A673 (cell line): ENCODE measurements at regions not wholly inside any gene's neighbourhood (a gene's known extent, or its start where the extent isn't known, plus 50 kb on each side); places are given as distances from the start of the nearest gene placed in this dataset.
"Not testable (repeated sequence)": the region's sequence is repeated elsewhere in the genome, so short reads cannot be mapped to it uniquely, and the experiment has no call there.

Experiments
- BruUV-seq: library from RNA; stranded (reverse); fragments of 400-500 nt; replicated peaks from 2 replicates; lab custom pipeline; 2021; lab: Mats Ljungman, UMichigan
- CTCF ChIA-PET: fragments of 300-600 bp; sonication (Branson Sonifier 250); formaldehyde crosslinking; loops from one replicate; lab custom pipeline; 2022; ENCODE audit warnings: antibody characterized with exemption; lab: Charles Lee
- POLR2A ChIA-PET: fragments of 300-600 bp; sonication (Branson Sonifier 250); formaldehyde crosslinking; loops from one replicate; lab custom pipeline; 2022; ENCODE audit warnings: antibody characterized with exemption; ENCODE audit not compliant: low non-redundant PET; lab: Charles Lee
- DNase-seq: peaks from one replicate; pipeline ENCODE4 v3.0.0-alpha.2; 2015; ENCODE audit warnings: low spot score
- H3K27ac ChIP-seq: fragments of 200-600 bp; sonication (generic); 2 replicates; pipeline ENCODE4 v1.5.1; 2016; ENCODE audit warnings: mixed run types, low read depth, mild to moderate bottlenecking, mixed read lengths, antibody characterized with exemption, low read length; ENCODE audit not compliant: poor library complexity, severe bottlenecking
- H3K27me3 ChIP-seq: fragments of 200-600 bp; sonication (generic); replicated peaks from 2 replicates; pipeline ENCODE4 v1.6.1; 2017; ENCODE audit warnings: mixed run types, low read depth, mild to moderate bottlenecking, mixed read lengths, antibody characterized with exemption, low read length; ENCODE audit not compliant: insufficient read depth, poor library complexity
- H3K36me3 ChIP-seq: fragments of 200-600 bp; sonication (generic); 2 replicates; pipeline ENCODE4 v1.6.1; 2016; ENCODE audit warnings: mixed run types, mild to moderate bottlenecking, mixed read lengths, antibody characterized with exemption, low read length; ENCODE audit not compliant: insufficient read depth, poor library complexity, severe bottlenecking
- H3K4me1 ChIP-seq: fragments of 200-600 bp; sonication (generic); 2 replicates; pipeline ENCODE4 v1.6.1; 2017; ENCODE audit warnings: mixed run types, mild to moderate bottlenecking, mixed read lengths, antibody characterized with exemption, low read length; ENCODE audit not compliant: insufficient read depth, poor library complexity, severe bottlenecking
- H3K4me3 ChIP-seq: fragments of 200-600 bp; sonication (generic); 2 replicates; pipeline ENCODE4 v1.5.1; 2016; ENCODE audit warnings: low read depth, mixed run types, mild to moderate bottlenecking, mixed read lengths, low read length; ENCODE audit not compliant: poor library complexity, severe bottlenecking
- H3K9me3 ChIP-seq: fragments of 200-600 bp; sonication (generic); 2 replicates; pipeline ENCODE4 v1.6.1; 2016; ENCODE audit warnings: mixed run types, low read depth, mild to moderate bottlenecking, mixed read lengths, antibody characterized with exemption, low read length; ENCODE audit not compliant: poor library complexity, severe bottlenecking
- EZH2 ChIP-seq: fragments of 200-600 bp; sonication (generic); IDR thresholded peaks from 2 replicates; pipeline ENCODE4 v1.6.1; 2017; ENCODE audit warnings: borderline replicate concordance, low read depth, mild to moderate bottlenecking, mixed read lengths, antibody characterized with exemption, low read length; ENCODE audit not compliant: poor library complexity, severe bottlenecking
- intact Hi-C: fragments of 100-400 bp; cut with micrococcal nuclease; formaldehyde crosslinking; loops from one replicate; pipeline ENCODE4 v1.10.0; 2022; ENCODE audit not compliant: unreplicated experiment
- TF ChIP-seq, protein P1 (sequence below): fragments of 300-800, 200-600 bp; sonication (generic); conservative IDR thresholded peaks from 2 replicates; pipeline ENCODE4 v1.5.1; 2017; ENCODE audit warnings: low read depth, mild to moderate bottlenecking, antibody characterized with exemption, low read length, moderate library complexity, mixed read lengths

GRCh38 chr6:110542311-110543024, 66.1 kb upstream of the SLC22A16 start:
- Histone ChIP-seq H3K27ac (no peak overlapping the region), H3K36me3 (no peaks in the 10 kb centered on the region), H3K9me3 (peaks cover 4% of the 10 kb centered on the region), H3K27me3 (peaks cover 15% of the 10 kb centered on the region), H3K4me1 (no peaks in the 10 kb centered on the region), H3K4me3 (no peak overlapping the region)
- ChIA-PET CTCF (no interaction called here), POLR2A (no interaction called here)
- DNase-seq: no peak
- TF ChIP-seq, protein P1, sequence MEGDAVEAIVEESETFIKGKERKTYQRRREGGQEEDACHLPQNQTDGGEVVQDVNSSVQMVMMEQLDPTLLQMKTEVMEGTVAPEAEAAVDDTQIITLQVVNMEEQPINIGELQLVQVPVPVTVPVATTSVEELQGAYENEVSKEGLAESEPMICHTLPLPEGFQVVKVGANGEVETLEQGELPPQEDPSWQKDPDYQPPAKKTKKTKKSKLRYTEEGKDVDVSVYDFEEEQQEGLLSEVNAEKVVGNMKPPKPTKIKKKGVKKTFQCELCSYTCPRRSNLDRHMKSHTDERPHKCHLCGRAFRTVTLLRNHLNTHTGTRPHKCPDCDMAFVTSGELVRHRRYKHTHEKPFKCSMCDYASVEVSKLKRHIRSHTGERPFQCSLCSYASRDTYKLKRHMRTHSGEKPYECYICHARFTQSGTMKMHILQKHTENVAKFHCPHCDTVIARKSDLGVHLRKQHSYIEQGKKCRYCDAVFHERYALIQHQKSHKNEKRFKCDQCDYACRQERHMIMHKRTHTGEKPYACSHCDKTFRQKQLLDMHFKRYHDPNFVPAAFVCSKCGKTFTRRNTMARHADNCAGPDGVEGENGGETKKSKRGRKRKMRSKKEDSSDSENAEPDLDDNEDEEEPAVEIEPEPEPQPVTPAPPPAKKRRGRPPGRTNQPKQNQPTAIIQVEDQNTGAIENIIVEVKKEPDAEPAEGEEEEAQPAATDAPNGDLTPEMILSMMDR: no peak
- no peak for TF ChIP-seq EZH2
- no TSS peak for BruUV-seq
- intact Hi-C loops: no loop called here

GRCh38 chr6:110541701-110542309, 65.4 kb upstream of the SLC22A16 start:
- DNase-seq: no peak
- Histone ChIP-seq H3K9me3 (peaks cover 4% of the 10 kb centered on the region), H3K27ac (no peak overlapping the region), H3K4me1 (peaks cover 2% of the 10 kb centered on the region), H3K4me3 (no peak overlapping the region), H3K36me3 (no peaks in the 10 kb centered on the region), H3K27me3 (peaks cover 10% of the 10 kb centered on the region)
- no TSS peak for BruUV-seq
- CTCF ChIA-PET: no interaction called here
- TF ChIP-seq, protein P1: no peak
- TF ChIP-seq EZH2: no peak
- POLR2A ChIA-PET: no interaction called here
- intact Hi-C loops: no loop called here

GRCh38 chr6:110539277-110540019, 63.0 kb upstream of the SLC22A16 start:
- CTCF ChIA-PET, H3K4me1 ChIP-seq, DNase-seq, POLR2A ChIA-PET, H3K9me3 ChIP-seq, intact Hi-C loops, BruUV-seq, H3K4me3 ChIP-seq, H3K27ac ChIP-seq, H3K36me3 ChIP-seq: not testable (repeated sequence)
- H3K27me3 ChIP-seq: peaks cover 13% of the 10 kb centered on the region
